NCI-H526 (cell line): ENCODE measurements at regions not wholly inside any gene's neighbourhood (a gene's known extent, or its start where the extent isn't known, plus 50 kb on each side); places are given as distances from the start of the nearest gene placed in this dataset.
"Not testable (repeated sequence)": the region's sequence is repeated elsewhere in the genome, so short reads cannot be mapped to it uniquely, and the experiment has no call there.

Source experiments
- DNase-seq, 2 experiments: peaks; one replicate each; lab custom pipeline; 2025; lab: John Stamatoyannopoulos, UW

DNA sequence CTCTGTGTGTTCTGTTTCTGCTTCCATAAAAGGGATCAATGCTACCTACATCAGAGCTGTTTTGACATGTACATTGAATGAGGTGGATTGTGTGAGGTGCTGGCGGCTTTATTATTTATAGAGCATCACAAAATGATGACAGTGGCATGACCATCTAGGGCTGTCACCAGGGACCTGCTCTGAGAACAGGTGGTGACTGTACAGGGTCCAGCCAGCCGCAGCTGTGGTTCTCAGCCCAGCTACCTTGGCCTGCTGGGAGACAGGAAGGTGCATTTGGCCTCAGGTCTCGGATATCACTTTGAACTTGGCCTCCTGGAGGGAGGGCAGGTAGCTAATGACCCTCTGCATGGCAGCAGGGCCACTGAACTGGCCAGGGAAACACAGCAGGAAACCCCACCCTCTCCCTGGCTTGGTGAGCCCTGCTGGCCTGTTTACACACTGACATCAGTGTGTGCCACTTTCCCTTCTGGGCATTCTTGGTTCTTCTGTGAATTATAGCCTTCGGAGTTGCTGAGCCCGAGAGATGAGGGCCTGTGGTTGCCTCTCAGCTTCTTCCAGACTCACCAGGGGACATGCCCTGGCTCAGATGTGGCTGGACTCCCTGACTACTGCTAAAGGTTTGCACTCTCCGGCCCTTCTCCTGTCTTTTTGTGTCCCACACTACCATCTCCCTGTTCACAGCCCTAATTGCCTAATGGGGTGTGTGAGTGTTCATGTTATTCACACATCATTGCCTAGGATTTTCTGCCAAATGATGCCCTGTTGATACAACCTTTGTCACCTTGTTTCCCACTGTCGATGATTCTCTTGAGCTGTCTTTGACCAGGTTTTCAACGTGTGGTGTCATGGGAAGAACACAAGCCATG is 109.2 kb upstream of the RAB12 start:
- no peak for DNase-seq

DNA sequence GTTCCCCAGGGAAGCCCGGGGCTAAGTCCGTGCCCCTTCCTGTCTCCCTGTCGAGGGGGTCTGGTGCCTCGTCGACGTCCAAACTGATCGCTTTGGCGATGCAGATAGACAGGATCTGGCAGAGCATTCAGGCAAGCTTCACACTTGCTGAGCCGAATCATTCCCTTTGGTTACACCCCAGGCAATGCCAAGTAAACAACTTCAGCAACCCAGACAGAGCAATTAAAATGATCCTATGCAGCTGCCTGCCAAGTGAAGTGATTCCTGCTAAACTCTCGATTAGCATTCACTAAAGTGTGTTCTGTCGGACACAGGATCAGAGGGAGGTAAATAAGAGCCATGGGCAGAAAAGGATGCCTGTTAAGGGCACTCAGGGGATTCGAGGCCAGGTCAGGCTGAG is 108.2 kb upstream of the RAB12 start:
- peak in 1 of 2 experiments; percentile 39 for DNase-seq

DNA sequence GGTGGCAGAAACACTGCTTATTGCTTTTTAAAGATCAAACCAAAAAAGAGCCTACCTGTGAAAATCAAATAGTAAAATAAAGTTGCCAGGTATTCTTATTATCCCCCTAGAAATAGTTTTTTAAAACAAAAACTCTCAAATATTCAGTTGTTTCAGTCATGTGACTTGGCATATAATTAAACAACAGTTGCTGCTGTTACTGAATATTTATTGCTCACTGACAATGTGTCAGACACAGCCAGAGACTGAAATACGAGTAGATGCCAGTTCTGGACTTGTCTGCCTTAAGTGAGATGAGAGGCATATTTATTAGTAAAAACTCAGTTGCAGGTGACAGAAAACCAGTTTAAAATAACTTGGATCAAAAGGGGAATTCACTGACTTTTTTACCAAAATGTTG is 106.0 kb upstream of the RAB12 start:
- DNase-seq: no peak

DNA sequence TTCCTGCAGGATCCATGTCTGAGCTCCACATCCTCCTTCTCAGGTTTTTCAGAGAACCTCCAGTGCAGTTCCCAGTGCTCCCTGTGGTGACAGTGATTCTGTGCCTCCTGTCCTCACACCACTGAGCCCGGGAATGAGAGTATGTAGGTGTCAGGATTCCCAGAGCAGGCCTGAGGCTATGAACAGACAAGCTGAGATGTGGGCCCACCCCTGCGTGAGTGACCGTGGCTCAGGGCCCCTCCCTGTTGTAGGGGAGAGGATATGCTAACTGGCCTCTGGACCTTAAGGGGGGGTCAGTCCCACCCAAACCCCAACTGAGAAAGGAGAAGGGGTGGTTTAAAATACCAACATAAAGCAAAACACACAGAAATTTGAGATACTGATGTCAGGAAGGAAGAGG is 104.8 kb upstream of the RAB12 start:
- no peak for DNase-seq

DNA sequence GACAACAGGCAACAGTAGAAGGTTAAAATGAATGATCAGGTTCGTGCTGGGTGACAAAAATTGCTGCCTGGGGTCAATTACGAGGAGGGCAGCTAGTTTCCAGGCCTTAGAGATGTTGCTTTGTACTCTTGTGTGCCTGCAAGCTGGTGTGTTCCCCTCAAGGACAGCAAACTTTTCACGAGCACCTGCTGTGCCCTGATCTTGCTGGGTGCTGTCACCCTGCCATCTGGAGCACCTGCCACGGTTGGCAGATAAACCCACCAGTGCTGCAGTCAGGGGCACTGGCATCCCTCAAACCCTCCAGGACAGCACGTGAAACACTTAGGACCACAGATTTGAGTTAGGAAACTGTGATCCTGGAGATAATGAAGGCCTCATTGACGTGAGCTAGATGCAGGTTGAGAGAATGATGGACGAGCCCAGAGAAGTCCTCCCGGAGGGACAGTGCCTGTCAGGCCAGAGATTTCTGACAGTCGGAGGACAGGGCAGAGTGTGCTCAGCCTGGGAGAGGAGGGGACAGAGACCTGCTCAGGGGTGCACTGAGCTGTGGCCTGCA is 104.3 kb upstream of the RAB12 start:
- DNase-seq: no peak

DNA sequence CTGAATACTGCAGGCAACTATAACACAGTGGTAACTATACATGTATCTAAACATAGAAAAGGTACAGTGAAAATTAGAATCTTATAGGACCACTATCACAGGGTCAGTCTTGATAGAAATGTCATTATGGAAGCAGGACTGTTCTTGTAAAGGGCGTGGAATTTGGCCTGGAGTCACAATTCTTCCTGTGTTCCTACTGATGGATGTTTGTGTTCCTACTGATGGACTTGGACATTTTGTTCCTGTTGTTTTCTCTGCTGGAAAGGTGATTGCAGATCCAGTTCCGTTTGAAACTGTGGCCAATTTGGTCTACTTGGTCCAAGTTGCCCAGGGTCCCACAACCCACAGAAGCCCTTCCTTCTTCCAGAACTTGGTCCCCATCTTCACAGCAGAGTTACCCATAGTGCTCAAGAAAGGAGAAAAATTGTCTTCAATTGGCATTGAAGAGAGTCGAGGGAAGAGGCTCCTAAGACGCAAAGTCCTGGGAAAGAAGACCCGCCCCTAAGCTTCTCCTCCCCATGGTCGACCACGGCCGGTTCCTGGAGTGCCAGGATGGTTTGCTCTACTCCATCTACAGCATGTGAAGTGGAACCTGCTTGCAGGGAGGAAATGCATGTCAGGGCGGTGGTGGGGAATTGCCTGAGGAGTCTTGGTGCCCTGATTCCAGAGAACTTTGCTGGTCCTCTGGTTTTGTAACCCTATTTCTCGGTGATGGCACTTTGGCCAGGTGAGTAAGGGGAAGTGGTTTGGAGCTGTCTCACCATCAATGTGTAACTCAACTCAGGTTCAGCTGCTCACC is 102.8 kb upstream of the RAB12 start:
- no peak for DNase-seq

DNA sequence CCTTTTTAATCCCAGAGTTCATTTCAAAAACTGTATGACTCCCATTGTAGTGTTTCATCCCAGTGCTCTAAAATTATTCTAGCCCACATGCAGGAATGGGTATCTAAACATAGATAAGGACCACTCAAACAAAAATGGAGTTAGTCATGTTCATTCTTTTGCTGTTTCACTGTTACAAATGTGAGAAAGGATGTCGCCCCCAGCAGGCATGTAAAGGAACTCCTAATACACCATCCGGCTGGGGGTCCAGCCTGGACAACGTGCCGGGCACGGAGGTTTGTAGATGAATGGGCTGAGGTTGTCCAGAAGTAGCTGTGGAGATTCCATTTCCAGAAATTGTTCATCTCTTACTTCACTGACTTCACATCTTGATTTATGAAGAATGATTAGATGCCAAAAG is 101.9 kb upstream of the RAB12 start:
- peak in 1 of 2 experiments; percentile 27 for DNase-seq

DNA sequence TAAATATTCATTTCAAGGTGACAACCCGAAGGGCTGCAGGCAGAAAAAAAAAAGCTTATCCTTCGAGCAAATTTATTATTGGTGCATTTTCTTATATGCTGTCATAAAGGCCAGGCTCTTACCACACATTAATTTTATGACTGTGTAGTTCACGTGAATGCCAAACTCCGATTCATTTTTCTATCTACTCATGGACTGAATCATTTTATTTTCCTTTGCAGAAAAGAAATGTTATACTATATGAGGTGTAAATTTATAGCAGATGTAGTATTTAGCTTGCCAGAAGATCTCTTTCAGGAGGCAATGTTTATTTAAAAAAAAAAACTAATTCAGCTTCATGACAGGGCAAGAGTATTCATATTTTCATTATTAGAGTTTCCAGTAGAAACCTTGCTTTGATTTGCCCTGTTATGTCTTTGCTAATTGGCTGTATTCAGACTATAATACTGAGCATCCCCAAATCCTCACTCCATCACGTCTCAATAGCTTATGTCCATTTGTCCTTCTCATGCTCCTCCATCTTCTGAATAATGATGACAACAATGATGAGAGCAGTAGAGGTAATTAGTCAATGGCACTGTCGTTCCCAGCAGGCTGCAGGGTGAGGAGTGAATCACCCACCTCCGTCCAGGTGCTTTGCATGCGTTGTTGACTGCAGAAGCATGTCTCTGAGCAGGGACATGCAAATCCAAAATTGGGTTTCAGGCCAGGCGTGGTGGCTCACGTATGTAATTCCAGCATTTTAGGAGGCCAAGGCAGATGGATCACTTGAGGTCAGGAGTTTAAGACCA is 101.1 kb upstream of the RAB12 start:
- DNase-seq: peak; percentile 28 to 58

DNA sequence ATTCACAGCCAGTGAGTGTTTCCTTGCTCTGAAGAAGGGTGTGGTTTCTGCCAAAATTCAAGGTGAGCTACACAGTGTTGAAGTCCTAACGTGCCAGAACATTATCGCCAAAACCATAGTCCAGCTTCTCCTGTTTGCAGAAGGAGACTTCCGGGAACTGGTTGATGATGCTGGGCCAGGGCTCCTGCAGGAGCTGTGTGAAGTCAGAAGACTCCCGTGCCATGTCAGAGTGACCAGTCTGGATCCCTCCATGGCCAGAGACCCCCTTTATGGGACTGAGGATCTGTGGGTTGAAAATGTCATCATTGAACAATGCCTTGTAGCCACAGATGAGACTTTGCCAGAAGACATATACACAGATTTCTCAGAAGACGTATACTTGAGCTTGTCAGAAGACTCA is 96.0 kb upstream of the RAB12 start:
- no peak for DNase-seq

DNA sequence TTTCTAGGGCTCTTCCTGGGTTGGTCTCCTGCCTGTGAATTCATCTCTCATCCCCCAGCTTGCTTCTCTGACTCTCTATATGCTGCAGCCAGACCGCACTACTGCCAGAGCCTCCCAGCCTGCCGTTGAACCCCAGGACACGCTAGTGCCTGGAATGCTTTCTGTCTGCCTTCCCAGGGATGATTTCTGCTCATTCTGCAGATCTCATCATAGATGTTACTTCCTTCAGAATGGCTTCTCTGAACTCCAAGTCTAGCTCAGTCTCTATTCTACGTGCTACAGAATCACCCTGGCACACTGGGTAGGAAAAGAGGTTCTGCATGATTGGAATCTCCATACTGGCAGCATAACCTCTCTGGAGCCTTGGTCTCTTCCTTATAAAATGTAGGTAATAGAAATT is 94.8 kb upstream of the RAB12 start:
- DNase-seq: no peak

DNA sequence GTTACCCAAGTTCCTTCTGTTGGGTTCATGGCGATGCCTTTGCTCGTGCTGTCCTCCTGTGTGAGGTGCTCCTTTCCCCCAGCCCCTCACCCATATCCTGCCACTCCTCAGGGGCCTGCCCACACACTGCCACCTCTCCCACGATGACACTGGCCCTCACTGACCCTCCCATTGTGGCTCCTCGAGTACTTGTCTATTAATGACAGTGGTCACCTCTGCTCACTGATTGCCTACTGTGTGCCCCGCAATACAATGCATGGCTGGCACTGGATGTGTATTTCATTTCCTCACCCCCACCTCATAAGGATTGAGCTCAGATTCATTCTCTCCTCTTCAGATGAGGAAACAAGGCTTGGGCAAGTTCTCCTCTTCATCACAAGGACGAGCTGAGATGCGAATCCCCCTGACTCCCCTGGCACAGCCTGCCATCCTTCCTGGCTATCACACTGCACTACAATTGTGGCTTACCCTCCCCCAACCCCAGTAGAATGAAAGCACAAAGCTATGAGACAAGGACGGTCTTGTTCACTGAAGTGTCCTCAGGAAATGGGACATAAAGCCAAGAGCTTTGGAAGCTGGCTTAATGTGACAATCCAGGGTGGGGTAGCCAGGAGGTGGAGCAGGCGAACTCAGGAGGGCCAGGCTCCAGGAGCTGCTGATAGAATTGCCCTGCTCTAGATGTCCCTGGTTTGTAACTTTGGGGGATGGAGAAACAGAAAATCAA is 93.9 kb upstream of the RAB12 start:
- no peak for DNase-seq

DNA sequence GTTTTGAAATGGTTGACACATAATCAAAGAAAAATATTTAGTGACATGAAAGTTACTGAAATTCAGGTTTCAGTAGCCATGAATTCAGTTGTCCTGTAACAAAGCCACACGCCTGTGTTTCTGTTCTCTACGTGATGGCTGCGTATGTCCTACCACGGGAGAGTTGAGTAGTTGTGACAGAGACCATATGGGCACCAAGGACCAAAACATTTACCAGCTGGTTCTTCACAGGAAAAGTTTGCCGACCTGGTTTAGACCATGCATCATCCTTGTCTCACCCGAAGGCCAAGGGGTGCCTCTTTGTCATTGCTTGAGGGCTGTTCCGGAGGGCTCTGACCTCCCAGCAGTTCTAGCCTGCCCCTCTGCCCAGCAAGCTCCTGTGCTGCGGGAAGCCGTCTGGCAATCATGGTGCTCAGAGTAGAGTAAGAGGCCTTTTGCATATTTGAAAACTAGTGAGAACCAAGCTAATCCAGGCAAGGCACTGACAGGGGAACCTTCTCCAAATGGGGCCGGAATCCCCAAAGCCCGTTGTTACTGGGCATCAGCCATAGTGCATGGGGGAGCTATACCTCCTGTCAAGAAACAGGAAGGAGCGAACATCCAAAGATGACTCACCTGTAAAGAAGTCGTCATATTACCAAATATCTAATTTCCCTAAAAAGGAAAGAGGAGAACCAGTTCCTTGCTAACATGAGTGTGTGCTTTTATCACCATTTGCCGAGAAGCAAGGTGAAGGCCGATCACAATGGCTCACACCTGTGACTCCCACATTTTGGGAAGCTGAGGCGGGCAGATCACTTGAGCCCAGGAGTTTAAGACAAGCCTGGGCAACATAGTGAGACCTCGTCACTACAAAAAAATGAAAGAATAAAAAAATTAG is 92.6 kb upstream of the RAB12 start:
- DNase-seq: no peak

DNA sequence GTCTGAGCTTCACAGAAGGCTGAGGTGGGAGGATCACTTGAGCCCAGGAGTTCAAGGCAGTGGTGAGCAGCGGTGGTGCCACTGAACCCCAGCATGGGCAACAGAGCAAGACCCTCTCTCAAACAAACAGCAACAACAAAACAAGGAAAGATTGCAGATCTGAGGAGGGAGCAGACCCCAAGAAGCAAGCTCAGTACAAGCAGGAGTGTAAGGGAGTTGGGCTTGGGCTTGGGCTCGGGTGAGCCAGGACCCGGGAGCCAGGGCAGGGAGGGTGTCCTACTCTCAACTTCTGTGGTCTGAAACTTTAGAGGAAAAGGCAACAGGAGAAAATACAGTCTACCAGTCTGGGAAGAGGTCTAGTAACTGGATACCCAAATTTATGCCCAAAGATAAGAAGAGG is 92.0 kb upstream of the RAB12 start:
- DNase-seq: no peak

DNA sequence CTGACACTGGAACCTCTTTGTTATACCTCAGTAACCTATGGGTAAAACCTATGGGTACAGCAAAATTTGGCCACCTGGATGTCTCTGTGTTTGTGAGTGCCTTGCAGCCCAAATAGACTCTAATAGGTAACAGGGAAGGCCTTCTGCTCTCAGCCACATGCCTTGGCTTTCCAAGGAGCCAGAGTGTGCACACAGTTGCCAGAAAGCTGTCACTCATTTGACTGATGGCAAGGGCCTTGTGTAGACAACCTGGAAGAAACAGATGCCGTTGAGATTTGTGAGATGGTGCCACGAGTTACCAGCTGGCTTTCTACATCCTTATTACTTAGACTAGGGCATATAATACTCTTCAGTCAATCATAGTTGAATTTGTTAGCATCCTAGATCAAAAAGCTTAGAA is 90.1 kb upstream of the RAB12 start:
- no peak for DNase-seq

DNA sequence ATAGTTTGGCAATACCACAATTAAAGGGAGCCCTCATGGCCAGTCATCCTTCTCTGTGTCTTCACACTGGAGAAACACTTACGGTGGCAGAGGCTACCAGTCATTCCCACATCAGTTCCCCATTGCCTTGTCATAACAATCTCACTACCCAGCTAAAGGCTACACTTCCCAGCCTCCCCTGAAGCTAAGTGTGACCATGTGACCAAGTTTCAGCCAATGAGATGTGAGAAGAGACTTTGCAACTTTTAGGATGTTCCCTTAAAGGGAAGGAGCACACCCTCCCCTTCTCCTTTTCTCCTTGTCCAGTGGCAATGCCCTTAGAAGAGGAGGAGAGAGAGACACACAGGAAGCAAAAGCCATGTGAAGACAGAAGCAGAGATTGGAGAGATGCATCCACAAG is 89.0 kb upstream of the RAB12 start:
- DNase-seq: no peak

DNA sequence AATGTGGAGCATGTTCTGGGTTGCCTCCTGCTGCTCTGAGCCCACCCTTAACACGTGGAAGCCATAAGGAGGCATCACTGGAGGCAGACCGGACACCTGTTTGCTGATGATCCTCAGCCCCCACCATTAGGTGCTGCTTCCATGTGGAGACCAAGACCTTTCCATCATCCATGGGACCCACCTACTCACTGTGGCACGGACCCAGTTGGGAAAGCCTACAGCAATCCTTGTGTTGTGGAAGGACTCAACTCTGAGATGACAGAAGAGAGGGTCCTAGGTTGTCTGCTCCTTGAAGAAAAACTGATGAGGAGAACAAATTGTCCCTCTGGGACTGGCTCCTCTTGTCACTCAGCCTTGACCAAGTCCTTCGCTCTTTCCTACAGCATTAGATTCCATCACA is 86.5 kb upstream of the RAB12 start:
- DNase-seq: no peak

DNA sequence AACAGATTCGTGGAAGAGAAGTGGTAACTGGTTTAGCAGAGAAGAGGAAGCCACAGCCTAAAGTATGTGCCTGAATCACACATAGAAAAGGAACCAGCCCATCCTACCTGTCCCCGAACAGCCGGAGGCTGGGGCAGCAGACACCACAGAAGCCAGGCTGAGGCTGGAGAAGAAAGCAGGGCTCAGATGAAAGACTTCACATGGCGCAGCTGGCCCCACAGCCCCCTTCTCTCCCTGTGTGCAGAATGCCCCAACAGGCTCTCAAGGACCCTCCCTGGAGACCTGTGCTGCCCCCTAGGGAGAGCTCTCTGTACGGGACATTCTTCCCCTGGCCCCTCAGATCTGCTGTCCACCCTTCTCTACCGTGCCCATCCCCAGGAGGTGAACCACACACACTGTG is 83.5 kb upstream of the RAB12 start:
- DNase-seq: peak in 1 of 2 experiments; percentile 12

DNA sequence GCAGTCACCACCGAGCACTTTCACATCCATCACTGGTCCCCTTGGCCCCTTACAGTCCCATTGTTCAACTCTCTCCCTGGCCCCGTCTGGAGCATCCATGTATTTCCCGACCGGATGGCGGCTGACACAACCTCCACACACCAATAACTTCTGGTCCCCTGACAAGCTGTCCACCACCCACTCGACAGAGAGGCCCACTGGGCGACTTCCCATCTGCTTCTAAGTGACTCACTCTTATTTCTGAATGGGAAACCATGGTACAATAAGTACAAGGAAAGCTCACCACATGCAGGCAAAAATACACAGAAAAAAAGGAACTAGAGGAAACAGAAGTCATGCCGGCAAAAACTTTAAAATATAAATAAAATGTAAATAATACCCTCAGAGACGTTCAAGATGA is 82.9 kb upstream of the RAB12 start:
- DNase-seq: no peak

DNA sequence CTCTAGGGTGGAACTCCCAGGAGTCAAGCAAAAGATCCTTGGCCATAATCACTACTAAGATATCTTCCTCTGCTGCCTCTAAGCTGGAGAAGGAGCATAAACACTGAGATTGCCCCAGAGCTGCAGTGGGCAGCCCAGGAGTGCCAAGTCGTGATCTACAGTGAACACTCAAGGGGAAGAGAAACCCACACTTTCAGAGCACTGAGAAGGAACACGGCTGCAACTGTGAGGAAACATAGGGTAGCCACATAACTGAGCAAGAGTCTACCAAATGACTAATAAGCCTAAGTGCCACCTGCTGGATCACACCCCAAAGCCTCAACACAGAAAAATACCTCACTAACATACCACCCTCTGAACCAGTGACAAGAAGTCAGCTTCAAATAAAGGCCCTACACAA is 79.6 kb upstream of the RAB12 start:
- no peak for DNase-seq

DNA sequence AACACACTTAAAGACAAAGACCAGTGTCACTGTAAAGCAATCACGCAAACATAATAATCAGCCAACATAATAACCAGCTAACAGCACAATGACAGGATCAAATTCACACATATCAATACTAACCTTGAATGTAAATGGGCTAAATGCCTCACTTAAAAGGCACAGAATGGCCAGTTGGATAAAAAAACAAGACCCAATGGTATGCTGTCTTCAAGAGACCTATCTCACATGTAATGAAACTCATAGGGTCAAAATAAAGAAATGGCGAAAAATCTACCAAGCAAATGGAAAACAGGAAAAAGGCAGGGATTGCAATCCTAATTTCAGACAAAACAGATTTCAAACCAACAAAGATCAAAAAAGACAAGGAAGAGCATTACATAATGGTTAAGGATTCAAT is 78.2 kb upstream of the RAB12 start:
- DNase-seq: not testable (repeated sequence)

DNA sequence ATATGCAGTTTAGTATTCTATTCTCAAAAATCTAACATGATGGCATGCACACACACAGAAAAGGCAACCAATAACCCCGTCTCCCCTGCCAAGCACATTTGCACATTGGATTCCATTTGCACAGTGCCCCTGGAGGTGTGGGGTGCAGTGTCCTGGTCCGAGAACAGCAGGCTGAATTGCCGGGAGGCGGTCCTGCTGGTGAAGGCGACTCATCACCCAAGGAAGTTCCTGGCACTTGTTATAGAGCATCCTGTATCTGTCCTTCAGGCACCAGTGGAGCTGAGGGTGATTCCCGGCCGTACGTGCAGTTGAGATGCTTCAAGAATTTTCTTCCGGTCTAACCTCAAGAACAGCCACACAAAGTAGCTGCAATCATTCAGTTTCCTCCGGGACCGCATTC is 73.0 kb upstream of the RAB12 start:
- DNase-seq: no peak
